ENCODE measurements at regions not wholly inside any gene's neighbourhood (a gene's known extent, or its start where the extent isn't known, plus 50 kb on each side); places are given as distances from the start of the nearest gene placed in this dataset.
"Not testable (repeated sequence)": the region's sequence is repeated elsewhere in the genome, so short reads cannot be mapped to it uniquely, and the experiment has no call there.

DNA sequence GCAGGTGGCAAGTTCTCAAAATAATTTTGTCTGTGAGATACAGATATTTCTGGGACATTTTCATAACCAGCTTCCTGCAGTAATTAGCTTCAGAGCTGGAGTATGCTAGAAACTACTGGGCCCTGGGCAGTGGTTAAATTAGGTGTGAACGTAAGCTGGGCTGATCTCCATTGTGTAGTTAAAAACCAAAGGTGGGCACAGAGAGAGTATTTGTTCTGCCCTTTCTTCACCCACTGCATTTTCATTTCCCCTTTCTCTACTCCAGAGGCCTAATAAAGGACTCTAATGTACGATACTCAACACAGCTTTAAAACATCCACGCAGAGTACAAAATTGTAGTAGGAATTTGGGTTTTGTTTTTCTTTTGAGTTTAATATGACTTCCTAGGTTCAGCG, 252.7 kb downstream of the SPRY1 start:
- DNase-seq: no peak

- DNase-seq: no peak
Observed at GRCh38 chr4:123649645-123650391, 253.2 kb downstream of the SPRY1 start.

- DNase-seq: no peak
Observed at GRCh38 chr4:123651066-123651465, 254.5 kb downstream of the SPRY1 start.

- no peak for DNase-seq
Observed at GRCh38 chr4:123651536-123652180, 255.1 kb downstream of the SPRY1 start.

DNA sequence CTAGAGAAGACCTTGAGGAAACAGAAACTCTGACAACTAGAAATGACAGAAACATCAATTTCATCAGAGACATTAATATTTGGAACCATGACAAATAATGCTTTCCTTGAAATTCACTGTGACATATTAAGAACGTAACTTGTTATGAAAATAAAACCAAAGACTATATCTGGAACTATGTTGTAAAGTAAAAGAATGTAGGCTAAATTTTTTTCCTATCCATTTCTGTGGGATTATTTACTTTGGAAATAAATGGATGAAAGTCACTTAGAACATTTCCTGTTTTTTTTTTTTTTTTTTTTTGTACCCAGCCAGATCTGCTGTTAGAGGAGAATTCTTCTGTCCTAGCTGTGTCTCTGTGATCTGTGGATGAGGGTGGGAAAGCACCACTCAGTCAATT, 255.9 kb downstream of the SPRY1 start:
- DNase-seq: no peak

DNA sequence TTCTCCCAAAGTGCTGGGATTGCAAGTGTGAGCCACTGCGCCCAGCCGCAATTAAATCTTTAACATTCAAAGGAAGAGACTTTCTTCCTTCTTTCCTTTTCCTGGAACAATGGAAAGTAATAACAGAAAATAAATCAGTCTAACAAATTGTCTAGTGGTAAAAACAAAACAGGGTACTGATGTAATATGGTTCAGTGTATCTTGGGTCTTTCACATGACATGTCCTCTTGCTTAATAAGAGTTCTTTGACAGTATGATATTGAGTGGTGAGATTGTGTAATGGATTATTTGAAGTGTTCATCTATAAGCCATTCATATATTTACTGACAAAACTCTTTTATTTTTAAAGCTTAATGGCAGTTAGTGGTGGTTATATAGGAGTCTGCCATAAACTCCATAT, 256.6 kb downstream of the SPRY1 start:
- DNase-seq: peak; percentile 46 to 54

DNA sequence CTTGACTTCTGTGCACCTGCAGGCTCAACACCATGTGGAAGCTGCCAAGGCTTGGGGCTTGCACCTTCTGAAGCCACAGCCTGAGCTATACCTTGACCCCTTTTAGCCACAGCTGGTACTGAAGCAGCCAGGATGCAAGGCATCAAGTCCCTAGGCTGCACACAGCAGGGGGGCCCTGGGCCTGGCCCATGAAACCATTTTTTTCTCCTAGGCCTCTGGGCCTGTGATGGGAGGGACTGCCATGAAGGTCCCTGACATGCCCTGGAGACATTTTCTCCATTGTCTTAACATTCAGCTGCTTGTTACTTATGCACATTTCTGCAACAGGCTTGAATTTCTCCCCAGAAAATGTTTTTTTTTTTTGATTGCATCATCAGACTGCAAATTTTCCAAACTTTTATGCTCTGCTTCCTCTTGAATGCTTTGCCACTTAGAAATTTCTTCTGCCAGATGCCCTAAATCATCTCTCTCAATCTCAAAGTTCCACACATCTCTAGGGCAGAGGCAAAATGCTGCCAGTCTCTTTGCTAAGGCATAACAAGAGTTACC, 260.2 kb downstream of the SPRY1 start:
- DNase-seq: not testable (repeated sequence)

- DNase-seq: peak; percentile 11 to 37
Observed at GRCh38 chr4:123657606-123658005, 261.0 kb downstream of the SPRY1 start.

- DNase-seq: no peak
Observed at GRCh38 chr4:123659262-123659661, 262.7 kb downstream of the SPRY1 start.

DNA sequence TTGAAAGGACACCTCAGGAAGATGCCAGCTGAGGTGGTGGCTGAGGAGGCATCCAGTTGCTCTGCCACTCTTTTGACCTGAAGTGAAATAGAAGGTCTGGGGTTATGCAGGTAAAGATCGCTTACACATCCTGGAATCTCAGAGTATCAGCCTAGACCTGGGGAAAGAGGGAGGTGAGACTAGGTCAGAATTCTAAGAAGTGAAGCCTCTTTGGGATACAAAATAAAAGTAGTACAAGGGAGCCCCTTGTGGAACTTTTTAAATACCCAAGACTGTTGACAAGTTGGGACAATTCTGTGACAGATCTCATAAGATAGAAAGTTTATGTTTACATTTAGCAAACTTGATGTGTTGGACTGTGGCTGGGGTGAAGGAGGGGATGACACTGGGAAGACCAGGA, 263.1 kb downstream of the SPRY1 start:
- peak; percentile 13 to 46 for DNase-seq

DNA sequence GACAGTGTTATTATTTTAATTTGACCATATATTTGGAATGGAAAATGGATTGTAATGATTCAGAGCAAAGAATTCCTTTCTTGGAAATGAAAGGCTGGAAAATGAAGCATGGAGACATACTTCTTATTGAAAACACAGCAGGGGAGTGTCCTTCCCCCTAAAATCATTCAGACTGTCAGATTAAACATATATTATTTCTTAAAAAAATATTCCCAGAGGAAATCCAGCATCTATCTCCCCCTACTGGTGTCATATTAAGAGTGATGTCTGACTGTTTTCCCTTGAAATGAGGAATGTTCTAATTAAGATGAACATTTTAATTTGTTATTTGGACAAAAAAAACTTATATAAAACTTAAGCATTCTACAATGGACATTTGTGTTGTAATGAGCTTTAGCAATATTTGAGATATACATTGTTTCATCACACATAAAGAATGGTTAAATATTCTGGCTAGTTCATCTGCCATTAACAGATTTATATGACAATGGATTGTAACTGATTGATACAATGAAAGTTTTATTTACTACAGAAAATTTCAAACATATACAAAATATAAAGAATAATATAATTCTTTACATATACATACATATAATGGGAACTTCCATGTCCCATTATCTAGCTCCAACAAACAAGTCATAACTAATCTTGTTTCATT, 264.6 kb downstream of the SPRY1 start:
- DNase-seq: peak; percentile 13 to 57

DNA sequence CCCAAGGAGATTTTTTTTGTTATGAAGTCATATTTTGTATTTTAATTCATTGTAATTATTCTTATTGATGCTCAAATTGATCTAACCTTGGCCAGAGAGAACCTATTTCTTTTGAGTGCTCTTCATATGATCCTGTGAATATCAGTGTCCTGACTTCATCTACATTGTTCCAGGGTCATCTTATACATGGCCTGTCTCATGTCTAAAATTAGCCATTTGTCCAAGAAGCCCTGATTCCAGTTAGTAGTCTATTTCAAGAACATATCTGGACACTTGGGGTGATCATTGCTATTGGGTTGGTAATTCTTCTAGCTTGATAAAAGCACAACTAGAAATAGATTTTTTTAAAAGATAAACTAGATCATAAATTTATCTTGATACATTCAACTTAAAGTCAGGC, 266.2 kb downstream of the SPRY1 start:
- DNase-seq: no peak

DNA sequence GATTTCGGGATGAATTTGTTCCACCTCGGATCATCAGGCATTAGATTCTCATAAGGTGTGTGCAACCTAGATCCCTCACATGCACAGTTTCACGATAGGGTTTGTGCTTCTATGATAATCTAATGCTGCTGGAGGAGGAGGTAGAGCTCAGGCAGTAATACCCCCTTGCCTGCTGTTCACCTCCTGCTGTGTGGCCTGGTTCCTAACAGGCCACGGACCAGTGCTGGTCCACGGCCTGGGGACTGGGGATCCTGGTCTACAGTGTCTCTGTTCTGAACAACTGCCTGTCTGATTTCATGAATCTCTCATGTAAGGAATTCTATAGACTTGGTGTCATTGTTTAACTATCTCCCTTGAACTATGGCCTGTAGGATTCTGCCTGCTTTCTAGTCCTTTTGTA, 269.9 kb downstream of the SPRY1 start:
- DNase-seq: no peak

DNA sequence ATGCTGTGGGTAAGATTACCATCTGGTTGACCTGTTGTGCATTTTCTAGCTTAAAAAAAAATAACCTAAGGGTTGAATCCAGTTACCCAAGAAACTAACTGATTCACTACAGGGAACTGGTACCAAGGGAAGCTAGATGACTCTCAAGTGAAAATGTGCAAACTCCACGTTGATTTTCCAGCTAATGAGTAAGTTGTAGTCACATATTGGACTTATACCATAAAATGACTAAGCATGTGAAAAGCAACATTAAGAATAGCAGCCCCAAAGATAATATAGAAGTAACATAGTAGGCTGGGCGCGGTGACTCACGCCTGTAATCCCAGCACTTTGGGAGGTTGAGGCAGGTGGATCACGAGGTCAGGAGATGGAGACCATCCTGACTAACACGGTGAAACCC, 270.9 kb downstream of the SPRY1 start:
- DNase-seq: no peak

- DNase-seq: no peak
Observed at GRCh38 chr4:123667991-123668390, 271.4 kb downstream of the SPRY1 start.

DNA sequence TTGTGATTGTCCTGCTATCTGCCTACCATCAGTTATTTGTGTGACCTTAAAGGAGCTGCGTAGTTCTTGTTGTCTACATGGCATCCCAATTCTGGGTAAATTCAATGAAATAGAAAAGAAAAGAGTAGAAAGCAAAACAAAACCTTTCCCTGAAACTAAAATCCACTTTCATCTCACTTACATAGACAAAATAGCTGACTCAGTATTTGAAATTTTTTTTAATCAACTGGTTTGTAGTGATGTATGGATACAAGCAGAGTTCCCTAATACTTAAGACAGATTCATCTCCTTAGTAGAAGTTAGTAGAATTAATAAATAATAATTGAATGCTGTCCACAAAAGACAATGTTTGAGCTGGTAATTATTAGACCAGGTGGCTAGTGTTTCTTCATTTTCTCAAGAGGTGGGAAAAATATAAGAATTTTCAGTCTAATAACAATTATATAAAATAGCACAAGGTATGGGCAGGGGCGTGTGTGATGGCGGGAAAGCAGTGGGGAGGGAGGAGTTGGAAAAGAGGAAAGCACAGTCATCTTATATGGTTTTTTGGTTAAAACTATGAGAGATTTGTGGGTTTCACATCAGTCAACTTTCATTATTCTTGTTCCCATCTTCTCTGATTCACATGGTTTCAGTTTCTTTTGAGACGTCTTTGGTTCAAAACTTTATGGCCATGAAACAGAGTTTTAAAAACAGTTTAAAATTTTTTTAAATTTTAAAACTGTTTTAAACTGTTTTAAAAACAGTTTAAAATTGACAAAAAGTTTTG, 275.2 kb downstream of the SPRY1 start:
- DNase-seq: no peak

- peak; percentile 56 to 78 for DNase-seq
Observed at GRCh38 chr4:123672987-123673386, 276.4 kb downstream of the SPRY1 start.

DNA sequence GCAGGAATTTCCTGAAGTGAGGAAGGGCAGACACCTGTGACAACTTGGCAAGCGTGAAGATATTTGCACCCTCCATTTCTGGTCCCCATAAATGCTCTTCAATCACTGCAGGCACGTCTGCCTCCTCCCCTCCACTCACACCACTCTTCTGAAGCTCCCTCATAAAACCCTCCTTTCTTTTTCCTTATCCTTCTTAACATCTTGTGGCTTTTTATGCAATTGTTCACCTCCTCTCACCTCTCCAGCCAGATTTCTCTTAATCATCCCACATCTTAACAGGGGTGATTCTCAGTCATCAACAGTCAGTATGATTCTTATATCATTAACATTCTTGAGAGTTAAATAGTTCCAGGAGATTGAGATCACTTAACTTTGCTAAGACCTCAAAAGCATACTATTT, 277.4 kb downstream of the SPRY1 start:
- no peak for DNase-seq

DNA sequence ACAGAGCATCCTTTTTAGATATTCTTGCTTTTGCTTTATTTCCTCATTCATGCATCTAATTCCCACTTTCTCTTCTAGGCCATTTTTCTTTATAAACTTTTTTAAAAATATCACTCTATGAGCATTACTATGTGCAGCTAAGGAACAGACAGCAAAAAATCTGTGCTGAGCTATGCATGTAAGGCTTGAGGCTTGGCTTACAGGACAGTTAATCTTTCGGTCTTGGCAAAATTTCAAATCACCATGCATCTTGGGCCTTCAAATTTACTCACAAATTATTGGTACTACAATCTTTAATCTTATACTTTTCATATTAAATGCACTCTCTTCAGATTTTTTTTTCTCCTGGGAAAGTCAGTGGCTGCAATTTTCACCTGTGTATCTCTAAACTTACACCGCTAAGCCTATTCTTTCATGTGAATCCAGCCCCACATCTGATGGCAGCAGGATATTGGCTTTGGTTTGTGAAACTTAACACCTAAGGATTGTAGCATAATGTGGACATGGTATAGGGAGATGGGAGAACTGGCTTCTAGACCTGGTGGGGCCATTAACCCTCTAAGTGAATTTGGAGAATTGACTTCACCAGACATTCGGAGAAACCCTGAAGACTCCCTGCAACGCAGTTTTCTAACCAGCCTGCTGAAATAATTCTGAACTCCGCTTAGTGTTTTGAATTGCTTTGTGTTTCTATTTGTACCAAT, 278.3 kb downstream of the SPRY1 start:
- DNase-seq: no peak

DNA sequence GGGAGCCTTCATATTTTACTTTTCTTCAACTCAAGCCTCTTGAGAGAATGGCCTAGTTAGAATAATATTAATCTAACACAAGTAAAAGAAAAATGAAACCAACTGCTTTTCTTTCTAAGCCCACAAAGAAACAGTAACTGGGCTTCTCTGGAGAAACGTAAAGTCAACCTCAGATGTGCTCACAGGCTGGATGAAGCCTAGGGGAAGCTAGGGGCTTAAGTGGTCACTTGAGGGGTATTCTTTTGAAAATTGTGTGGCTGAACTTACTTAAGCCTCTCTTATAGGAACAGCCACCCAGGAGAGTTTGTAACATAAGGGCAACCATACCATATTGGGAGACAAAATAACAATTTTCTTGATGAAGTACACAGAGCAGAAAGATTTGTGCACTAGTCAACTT, 279.0 kb downstream of the SPRY1 start:
- DNase-seq: no peak

DNA sequence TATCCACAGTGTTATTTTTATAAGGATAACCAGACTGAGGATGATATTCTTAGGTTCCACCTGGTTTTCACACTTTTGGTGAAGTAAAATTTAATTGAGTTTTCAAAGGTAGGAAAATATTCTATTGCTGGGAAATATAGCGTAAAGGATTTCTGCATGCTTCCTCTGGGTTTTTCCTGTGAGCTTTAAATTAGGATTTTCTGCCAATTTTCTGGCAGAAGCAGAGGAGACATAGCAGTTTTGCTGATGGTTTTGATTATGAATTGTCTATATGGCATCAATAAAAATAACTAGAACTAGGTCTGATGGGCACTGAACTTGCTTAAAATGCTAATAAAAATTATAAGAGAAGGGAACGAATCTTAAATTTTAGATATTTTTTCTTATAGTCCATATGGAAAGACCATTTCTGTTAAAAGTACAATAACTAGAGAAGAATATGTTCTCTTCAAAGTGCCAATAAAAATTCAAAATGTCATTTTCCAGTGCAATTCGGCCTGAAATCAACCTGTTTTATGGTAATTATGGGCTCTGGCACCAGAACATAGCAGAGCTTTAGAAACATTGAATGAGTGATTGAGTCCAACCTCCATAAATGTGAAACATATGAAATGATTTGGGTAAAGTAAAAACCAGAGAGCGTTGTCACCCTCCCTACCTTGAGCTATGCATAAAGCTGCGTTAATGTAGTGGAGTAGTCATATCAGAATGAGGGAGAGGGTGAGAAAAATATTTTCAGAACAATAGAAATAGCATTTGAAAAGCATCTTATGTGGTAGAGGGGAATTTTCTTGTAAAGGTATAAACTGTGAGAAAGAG, 279.7 kb downstream of the SPRY1 start:
- DNase-seq: no peak

DNA sequence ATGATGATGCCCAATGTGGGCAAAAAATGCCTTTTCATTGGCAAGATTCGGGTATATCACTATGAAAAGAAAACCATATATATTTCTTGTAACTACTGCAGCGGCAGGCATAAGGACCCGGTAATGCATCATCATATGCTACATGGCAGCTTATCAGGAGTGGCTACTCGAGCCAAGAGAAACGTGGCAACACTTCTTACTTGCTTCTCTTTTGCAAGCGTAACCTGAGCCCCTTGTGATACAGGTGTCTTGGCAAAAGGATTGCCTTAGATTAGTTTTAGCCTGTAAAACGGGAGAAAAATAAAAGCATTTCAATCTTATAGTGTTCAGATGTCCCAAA, 280.3 kb downstream of the SPRY1 start:
- DNase-seq: no peak
